SKM-1 (cell line): ENCODE measurements at regions not wholly inside any gene's neighbourhood (a gene's known extent, or its start where the extent isn't known, plus 50 kb on each side); places are given as distances from the start of the nearest gene placed in this dataset.
"Not testable (repeated sequence)": the region's sequence is repeated elsewhere in the genome, so short reads cannot be mapped to it uniquely, and the experiment has no call there.

ENCODE experiments used
- DNase-seq: peaks from one replicate; lab custom pipeline; 2025; ENCODE audit not compliant: unreplicated experiment; lab: John Stamatoyannopoulos, UW

DNA sequence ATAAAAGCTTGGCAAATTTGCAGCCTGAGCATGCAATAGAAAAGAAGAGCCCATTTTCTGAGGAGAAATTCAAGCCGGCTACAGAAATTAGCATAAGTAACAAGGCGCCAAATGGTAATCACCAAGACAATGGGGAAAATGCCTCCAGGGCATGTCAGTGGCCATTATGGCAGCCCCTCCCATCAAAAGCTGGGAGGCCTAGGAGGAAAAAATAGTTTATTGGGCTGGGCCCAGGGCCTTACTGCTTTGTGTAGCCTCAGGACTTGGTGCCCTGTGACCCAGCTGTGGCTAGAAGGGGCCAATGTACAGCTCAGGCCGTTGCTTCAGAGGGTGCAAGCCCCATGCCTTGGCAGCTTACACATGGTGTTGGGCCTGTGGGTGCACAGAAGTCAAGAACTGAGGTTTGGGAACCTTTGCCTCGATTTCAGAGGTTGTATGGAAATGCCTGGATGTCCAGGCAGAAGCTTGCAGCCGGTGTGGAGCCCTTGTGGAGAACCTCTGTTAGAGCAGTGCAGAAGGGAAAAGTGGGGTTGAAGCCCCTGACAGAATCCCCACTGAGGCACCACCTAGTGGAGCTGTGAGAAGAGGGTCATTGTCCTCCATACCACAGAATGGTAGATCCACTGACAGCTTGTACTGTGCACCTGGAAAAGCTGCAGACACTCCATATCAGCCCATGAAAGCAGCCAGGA is 328.5 kb upstream of the MAP3K7 start:
- DNase-seq = no peak

DNA sequence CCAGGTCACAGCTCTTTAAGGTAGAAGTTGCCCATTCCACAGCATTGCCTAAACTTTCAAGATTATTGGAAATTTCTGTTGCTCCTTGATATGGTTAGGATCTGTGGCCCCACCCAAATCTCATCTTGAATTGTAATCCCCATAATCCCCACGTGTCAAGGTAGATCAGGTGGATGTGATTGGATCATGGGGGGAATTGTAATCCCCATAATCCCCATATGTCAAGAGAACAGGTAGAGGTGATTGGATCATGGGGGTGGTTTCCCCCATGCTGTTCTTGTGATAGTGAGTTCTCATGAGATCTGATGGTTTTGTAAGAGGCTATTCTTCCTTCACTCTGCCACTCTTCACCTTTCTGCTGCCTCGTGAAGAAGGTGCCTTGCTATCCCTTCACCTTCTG is 327.4 kb upstream of the MAP3K7 start:
- no peak for DNase-seq

DNA sequence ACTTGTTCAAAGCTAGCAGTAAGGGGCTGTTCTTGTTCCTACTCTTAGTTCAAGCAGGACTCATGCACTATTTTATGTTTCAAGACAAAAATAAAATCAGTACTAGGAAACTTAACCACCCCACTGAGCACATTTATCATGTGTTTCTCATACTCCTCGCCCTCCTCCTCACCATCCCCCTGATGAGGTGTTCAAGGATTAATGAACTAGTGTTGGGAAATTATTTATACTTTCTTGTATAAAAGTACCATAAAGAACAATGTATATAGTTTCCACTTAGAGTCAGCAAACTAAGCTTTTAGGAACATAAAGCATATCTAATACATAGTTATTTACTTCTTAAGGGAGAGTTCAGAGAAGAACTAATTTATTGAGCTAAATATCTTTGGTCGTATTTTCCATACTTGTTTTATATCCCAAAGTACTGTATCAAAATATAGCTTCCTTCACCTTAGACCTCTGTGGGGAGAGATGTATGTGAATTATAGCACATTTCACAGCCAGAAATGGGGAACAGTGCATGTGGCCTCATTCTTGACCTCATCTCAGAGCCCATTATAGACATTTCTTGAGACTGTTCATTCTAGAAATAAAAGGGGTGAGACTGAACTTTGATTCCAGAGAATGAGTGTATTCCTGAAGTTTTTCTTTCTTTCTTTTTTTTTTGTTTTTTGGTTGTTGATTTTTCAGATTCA is 326.5 kb upstream of the MAP3K7 start:
- no peak for DNase-seq

- no peak for DNase-seq
These were observed 324.8 kb upstream of the MAP3K7 start for GRCh38 chr6:90911642-90912041.

DNA sequence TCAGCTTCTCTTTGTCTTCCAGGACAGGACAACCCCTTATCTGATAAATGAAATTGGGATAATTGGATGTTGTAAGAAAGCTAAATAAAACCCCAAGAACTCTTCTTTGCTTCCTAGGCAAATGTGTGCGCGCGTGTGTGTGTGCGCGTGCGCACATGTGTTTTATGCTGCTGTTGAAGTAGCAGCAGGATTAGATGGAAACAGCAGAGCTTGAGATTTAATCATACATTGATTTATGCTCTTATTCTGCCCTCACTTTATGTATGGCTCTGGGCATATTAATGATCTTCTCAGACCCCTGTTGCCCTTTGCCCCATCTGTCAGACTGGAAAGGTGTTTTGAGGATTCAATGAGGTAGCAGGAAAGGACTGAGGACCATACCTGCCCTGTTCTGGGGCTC is 324.0 kb upstream of the MAP3K7 start:
- no peak for DNase-seq

- DNase-seq = no peak
These were observed 321.2 kb upstream of the MAP3K7 start for GRCh38 chr6:90907931-90908655.

GRCh38 chr6:90905351-90905750 is 318.5 kb upstream of the MAP3K7 start:
- no peak for DNase-seq

DNA sequence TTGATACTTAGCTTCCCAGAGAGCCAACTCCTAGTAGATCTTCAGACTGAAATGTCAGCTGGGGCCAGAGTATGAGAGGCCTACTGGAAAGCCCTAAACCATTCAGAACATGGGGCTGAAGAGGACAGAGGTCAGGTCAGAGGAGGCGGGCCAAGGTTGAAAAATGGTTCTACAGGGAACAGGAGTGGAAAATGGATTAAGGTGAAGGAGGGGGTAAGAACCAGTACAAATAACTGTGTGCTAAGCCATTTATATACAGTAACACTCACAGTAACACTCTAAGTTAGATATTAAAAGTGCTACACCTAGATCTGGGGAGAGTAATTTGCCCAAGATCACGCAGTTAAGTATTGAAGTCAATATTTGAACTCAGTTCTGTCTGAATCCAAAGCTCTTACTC is 313.2 kb upstream of the MAP3K7 start:
- no peak for DNase-seq

DNA sequence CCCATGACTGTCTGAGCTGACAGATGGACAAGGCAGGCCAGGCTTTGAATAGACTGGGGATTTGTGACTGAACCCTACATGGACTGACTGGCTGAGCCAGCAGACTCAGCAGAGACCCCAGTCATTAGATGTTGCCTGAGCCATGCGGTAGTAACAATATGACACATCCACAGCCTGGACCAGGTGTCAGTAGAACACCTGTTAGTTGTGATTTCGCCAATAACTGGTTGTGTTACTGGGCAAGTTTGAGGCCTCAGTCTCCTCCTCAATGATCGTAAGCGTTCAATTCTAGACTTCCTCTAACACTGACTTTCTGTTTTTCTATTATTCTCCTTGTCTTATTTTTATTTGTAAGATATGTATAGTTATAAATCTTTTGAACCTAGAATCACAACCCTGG is 311.9 kb upstream of the MAP3K7 start:
- no peak for DNase-seq

DNA sequence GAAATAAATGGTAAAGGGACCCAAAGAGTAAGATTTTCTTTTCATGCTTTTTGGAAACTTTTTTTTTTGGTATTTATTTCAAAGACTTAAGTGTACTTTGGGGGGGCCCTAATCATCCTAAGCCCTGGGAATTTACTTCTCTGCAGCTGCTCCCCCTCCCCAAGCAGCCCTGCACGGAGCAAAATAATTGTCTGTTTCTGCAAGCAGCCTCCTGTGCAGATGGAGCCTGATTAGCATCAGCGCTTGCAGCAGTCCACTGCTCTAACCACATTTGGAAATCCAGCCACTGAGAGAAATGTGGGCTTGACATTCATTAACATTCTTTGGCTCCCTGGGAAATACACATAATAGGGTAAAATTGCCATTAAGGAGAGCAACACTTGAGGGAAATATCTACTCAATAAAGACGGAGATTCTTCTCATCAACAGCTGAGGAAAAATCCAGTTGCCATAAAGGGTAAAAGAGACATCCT is 309.2 kb upstream of the MAP3K7 start:
- DNase-seq = no peak

DNA sequence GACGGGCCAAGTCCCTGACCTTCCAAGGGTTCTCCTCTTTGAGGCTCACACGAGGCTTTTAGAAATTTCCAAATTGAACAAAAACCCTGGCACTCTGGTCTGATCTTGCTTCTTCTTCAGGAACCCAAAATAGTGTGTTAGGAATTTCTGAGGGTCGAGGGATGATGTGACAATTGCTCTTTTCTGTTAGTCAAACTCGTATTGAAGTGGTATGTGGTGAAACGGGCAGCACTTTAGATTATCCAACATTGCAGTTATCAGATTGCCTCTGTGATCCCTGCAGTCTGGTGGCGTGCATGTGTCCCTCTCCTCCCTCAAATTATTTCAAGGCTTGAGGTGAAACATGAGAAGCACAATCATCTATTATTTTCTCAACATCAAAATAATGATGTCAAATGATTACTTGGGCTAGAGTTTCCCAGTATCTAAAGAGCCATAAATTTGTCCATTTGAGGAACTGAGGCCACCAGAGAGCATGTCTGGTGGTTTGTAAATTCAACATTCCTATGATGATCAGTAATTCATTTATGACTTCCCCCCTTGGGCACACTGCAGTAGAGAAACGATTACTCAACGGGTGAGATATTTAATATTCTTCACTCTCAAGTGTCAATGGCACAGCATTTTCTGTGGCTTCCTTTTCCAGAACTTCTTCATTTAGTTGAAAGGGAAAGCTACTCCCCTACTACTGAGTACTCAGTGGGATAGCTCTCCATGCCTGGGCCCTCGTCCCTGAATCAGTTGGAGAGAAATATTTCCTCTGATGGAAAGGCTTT is 308.6 kb upstream of the MAP3K7 start:
- no peak for DNase-seq

GRCh38 chr6:90894285-90895130 is 307.6 kb upstream of the MAP3K7 start:
- no peak for DNase-seq

DNA sequence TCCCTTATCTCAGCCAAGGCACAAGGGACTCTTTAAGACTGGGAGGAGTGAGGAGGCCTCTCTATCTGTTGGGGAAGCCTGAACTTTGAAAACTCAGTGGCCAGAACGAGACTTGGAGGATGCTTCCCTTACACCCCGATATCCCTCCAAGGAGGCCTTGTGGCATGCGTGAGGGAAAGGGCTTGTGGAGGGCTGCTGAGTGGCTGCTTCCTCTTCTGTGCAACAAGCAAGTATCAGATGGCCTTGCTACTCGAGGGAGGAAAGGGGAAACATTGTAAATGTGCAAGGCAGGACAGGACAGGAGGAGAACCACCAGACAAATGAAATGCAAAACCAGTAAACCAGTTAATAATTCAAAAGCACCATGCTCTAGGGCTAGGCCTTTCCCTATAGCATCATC is 306.5 kb upstream of the MAP3K7 start:
- DNase-seq = no peak

DNA sequence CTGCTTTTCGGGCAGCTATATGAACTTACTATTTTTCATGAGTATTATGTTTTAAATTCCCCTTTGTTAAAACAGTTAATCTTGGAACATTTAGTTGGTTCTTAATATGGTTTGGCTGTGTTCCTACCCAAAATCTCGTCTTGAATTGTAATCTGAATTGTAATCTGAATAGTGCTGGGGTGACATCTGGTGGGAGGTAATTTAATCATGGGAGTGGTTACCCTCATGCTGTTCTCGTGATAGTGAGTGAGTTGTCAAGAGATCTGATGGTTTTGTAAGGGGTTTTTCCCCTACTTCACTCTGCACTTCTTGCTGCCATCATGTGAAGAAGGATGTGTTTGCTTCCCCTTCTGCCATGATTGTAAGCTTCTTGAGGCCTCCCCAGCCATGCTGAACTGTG is 305.4 kb upstream of the MAP3K7 start:
- no peak for DNase-seq

- DNase-seq = no peak
These were observed 304.5 kb upstream of the MAP3K7 start for GRCh38 chr6:90891355-90891754.

GRCh38 chr6:90890683-90891330 is 303.9 kb upstream of the MAP3K7 start:
- no peak for DNase-seq

DNA sequence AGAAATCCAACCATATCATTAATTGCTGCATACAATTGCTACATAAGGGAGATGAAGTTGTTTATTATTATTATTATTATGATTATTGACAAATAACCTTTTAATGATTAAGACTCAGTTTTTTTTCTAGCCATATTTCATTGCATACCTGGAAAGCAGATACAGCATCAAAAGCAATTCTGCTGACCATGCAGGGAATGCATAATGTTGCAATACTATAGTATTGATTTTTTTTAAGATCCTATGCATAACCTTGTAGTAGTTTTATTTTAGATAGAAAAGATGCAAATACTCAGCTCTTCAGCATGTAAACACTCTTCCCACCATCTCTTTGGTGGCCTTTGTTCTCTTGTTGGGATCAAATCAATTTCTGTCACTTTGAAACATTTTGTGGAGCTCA is 300.9 kb upstream of the MAP3K7 start:
- no peak for DNase-seq

GRCh38 chr6:90885611-90886056 is 298.8 kb upstream of the MAP3K7 start:
- DNase-seq = no peak

- DNase-seq = not testable (repeated sequence)
These were observed 298.3 kb upstream of the MAP3K7 start for GRCh38 chr6:90885137-90885536.

- no peak for DNase-seq
These were observed 290.7 kb upstream of the MAP3K7 start for GRCh38 chr6:90877616-90878015.
